ENCODE measurements at regions not wholly inside any gene's neighbourhood (a gene's known extent, or its start where the extent isn't known, plus 50 kb on each side); places are given as distances from the start of the nearest gene placed in this dataset.

DNA sequence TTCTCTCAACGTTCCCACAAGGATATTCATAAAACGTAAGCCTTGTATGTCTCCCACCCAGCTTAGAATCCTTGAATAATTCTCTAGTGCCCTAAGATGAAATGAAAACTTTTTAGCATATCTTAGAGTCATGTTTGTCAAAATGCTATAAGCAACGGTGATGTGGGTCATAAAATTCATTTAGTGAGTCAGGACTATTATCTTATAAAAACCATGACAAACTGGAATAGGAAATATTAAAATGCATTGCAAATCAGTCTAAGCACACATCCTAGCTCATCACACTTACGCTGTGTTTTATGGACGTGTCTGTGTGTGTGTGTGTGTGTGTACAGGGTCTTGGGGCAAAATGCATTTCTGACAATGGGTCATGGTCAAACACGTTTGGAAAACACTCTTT lies 119.9 kb upstream of the ST6GAL2 start:
- Histone ChIP-seq H3K79me2 (ENCODE audit: control insufficient read depth, low read length) (no peaks in the 10 kb centered on the region), H3K4me2 (ENCODE audit: low read length) (no peak overlapping the region), H3K4me3 (ENCODE audit: low read length) (no peak overlapping the region), H3K9me3 (ENCODE audit: control insufficient read depth, insufficient read depth, low read length) (no peaks in the 10 kb centered on the region), H3K27ac (ENCODE audit: low read depth, low read length) (no peak overlapping the region), H3K9me2 (replicated peaks; ENCODE audit: control insufficient read depth, low read length) (no peaks in the 10 kb centered on the region), H3K27me3 (ENCODE audit: control insufficient read depth, low read length) (no peaks in the 10 kb centered on the region), H3K4me1 (ENCODE audit: control insufficient read depth, low read length) (no peaks in the 10 kb centered on the region), H4K20me1 (ENCODE audit: control insufficient read depth, insufficient read depth, low read depth, low read length) (no peaks in the 10 kb centered on the region), H3K36me3 (ENCODE audit: control insufficient read depth, low read length) (no peaks in the 10 kb centered on the region), H3F3A (ENCODE audit: control insufficient read depth, insufficient read depth) (no peaks in the 10 kb centered on the region)
- no peak for TF ChIP-seq EZH2phosphoT487 (IDR thresholded peaks at IDR 0.05; ENCODE audit: borderline replicate concordance, low read length)
- TF ChIP-seq, protein P1, sequence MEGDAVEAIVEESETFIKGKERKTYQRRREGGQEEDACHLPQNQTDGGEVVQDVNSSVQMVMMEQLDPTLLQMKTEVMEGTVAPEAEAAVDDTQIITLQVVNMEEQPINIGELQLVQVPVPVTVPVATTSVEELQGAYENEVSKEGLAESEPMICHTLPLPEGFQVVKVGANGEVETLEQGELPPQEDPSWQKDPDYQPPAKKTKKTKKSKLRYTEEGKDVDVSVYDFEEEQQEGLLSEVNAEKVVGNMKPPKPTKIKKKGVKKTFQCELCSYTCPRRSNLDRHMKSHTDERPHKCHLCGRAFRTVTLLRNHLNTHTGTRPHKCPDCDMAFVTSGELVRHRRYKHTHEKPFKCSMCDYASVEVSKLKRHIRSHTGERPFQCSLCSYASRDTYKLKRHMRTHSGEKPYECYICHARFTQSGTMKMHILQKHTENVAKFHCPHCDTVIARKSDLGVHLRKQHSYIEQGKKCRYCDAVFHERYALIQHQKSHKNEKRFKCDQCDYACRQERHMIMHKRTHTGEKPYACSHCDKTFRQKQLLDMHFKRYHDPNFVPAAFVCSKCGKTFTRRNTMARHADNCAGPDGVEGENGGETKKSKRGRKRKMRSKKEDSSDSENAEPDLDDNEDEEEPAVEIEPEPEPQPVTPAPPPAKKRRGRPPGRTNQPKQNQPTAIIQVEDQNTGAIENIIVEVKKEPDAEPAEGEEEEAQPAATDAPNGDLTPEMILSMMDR (IDR thresholded peaks at IDR 0.05; ENCODE audit: low read depth, low read length, poor library complexity, severe bottlenecking), result no peak

DNA sequence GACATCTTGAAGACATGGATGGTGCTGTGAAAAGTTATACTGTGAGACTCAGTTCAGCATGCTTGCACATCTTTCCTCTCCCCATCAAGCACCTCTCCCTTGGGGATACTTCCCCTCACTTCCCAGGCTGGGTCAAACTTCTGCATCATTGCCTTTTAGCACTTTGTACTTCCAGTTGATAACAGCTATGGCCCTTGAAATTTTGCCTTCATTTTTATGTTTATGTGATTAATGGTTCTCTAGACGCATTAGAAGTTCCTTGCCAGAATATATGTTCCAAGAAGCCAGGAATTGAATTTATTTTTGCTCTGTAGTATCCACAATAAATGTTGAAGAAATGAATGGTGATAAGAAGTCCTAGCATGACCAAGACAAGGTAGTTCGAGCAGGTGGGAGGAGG lies 120.9 kb upstream of the ST6GAL2 start:
- Histone ChIP-seq H3K79me2 (ENCODE audit: control insufficient read depth, low read length) (no peaks in the 10 kb centered on the region), H4K20me1 (ENCODE audit: control insufficient read depth, insufficient read depth, low read depth, low read length) (no peaks in the 10 kb centered on the region), H3K4me1 (ENCODE audit: control insufficient read depth, low read length) (no peaks in the 10 kb centered on the region), H3K27me3 (ENCODE audit: control insufficient read depth, low read length) (no peaks in the 10 kb centered on the region), H3K4me3 (ENCODE audit: low read length) (no peak overlapping the region), H3F3A (ENCODE audit: control insufficient read depth, insufficient read depth) (no peaks in the 10 kb centered on the region), H3K36me3 (ENCODE audit: control insufficient read depth, low read length) (no peaks in the 10 kb centered on the region), H3K27ac (ENCODE audit: low read depth, low read length) (no peak overlapping the region), H3K9me2 (replicated peaks; ENCODE audit: control insufficient read depth, low read length) (no peaks in the 10 kb centered on the region), H3K9me3 (ENCODE audit: control insufficient read depth, insufficient read depth, low read length) (no peaks in the 10 kb centered on the region), H3K4me2 (ENCODE audit: low read length) (no peak overlapping the region)
- no peak for TF ChIP-seq EZH2phosphoT487 (IDR thresholded peaks at IDR 0.05; ENCODE audit: borderline replicate concordance, low read length)
- TF ChIP-seq, protein P1 (IDR thresholded peaks at IDR 0.05; ENCODE audit: low read depth, low read length, poor library complexity, severe bottlenecking), result no peak

DNA sequence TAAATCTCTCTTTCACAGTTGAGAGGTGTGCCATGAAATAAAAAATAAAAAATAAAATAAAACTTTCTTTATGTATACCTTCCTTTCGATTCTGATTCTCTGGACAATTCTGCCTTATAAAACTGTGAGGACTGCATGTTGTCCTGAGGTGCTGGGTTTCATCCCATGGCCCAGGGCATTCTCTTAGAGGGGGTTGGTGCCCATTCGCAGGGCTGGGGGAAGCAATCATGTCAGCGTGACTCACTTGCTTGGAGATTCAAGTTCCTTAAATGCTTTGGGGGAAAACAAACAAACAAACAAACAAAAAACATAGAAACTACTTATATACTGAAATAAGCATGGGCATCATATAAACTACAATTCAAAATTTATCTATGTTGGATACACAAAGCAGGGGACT lies 122.0 kb upstream of the ST6GAL2 start:
- H3K79me2 ChIP-seq (ENCODE audit: control insufficient read depth, low read length), result no peaks in the 10 kb centered on the region
- no peaks in the 10 kb centered on the region for H3K9me2 ChIP-seq (replicated peaks; ENCODE audit: control insufficient read depth, low read length)
- H3F3A ChIP-seq (ENCODE audit: control insufficient read depth, insufficient read depth), result no peaks in the 10 kb centered on the region
- H3K36me3 ChIP-seq (ENCODE audit: control insufficient read depth, low read length), result no peaks in the 10 kb centered on the region
- no peak for TF ChIP-seq EZH2phosphoT487 (IDR thresholded peaks at IDR 0.05; ENCODE audit: borderline replicate concordance, low read length)
- TF ChIP-seq, protein P1 (IDR thresholded peaks at IDR 0.05; ENCODE audit: low read depth, low read length, poor library complexity, severe bottlenecking), result no peak
- H3K27me3 ChIP-seq (ENCODE audit: control insufficient read depth, low read length), result no peaks in the 10 kb centered on the region
- no peaks in the 10 kb centered on the region for H3K9me3 ChIP-seq (ENCODE audit: control insufficient read depth, insufficient read depth, low read length)
- no peaks in the 10 kb centered on the region for H4K20me1 ChIP-seq (ENCODE audit: control insufficient read depth, insufficient read depth, low read depth, low read length)
- H3K27ac ChIP-seq (ENCODE audit: low read depth, low read length), result no peak overlapping the region
- H3K4me1 ChIP-seq (ENCODE audit: control insufficient read depth, low read length), result no peaks in the 10 kb centered on the region
- no peak overlapping the region for H3K4me2 ChIP-seq (ENCODE audit: low read length)
- H3K4me3 ChIP-seq (ENCODE audit: low read length), result no peak overlapping the region

GRCh38 chr2:107008843-107009242 lies 122.9 kb upstream of the ST6GAL2 start:
- no peaks in the 10 kb centered on the region for H3F3A ChIP-seq (ENCODE audit: control insufficient read depth, insufficient read depth)
- H3K4me3 ChIP-seq (ENCODE audit: low read length), result no peak overlapping the region
- H3K79me2 ChIP-seq (ENCODE audit: control insufficient read depth, low read length), result no peaks in the 10 kb centered on the region
- H3K9me2 ChIP-seq (replicated peaks; ENCODE audit: control insufficient read depth, low read length), result no peaks in the 10 kb centered on the region
- no peaks in the 10 kb centered on the region for H3K36me3 ChIP-seq (ENCODE audit: control insufficient read depth, low read length)
- TF ChIP-seq, protein P1 (IDR thresholded peaks at IDR 0.05; ENCODE audit: low read depth, low read length, poor library complexity, severe bottlenecking), result no peak
- no peak for TF ChIP-seq EZH2phosphoT487 (IDR thresholded peaks at IDR 0.05; ENCODE audit: borderline replicate concordance, low read length)
- H3K9me3 ChIP-seq (ENCODE audit: control insufficient read depth, insufficient read depth, low read length), result no peaks in the 10 kb centered on the region
- H3K27ac ChIP-seq (ENCODE audit: low read depth, low read length), result no peak overlapping the region
- no peak overlapping the region for H3K4me2 ChIP-seq (ENCODE audit: low read length)
- H3K4me1 ChIP-seq (ENCODE audit: control insufficient read depth, low read length), result no peaks in the 10 kb centered on the region
- H4K20me1 ChIP-seq (ENCODE audit: control insufficient read depth, insufficient read depth, low read depth, low read length), result no peaks in the 10 kb centered on the region
- no peaks in the 10 kb centered on the region for H3K27me3 ChIP-seq (ENCODE audit: control insufficient read depth, low read length)
